Inflammatory macrophage treated with lipopolysaccharide for 1 hour (primary cell): ENCODE measurements at regions not wholly inside any gene's neighbourhood (a gene's known extent, or its start where the extent isn't known, plus 50 kb on each side); places are given as distances from the start of the nearest gene placed in this dataset.

Experiments
- DNase-seq, 2 donors: peaks; one replicate each; pipeline ENCODE4 v3.0.0-alpha.2; 2020 to 2022

DNA sequence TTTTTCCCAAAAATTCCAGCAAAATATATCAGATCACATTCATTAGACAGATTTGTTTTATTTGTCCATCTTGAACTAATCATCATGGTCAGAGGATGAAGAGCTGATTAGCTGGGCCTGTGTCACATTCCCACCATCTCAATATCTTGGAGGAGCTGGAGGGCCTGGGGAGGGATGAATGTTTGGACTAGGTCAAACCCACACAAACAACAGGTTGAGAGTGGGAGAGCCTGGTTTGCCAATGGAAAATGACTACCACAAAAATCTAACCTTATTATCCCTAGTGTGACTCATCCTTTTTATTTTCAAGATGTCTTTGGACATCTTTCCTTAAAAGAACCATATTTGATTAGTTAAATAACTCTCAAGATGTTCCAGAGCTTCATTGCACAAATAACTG lies 242.4 kb downstream of the OGFRL1 start:
- no peak for DNase-seq

DNA sequence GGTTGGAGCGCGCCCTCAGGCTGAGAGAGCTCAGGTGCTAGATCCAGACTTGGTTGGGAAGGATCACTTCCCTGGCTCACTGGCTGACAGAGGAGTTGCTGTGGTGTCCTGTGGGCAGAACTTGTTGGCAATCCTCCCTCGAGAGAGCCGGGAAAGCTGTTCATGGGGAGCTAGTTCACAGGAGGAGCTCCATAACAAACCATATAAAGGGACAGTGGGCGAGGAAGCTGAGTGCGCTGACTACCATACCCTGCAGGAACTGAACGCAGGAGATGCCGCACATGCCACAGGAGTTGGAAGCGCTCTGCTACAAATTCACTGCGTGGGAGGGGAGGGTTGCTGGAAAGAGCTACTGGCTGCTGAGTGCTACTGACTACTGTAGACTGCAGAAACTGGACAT lies 243.2 kb downstream of the OGFRL1 start:
- no peak for DNase-seq

DNA sequence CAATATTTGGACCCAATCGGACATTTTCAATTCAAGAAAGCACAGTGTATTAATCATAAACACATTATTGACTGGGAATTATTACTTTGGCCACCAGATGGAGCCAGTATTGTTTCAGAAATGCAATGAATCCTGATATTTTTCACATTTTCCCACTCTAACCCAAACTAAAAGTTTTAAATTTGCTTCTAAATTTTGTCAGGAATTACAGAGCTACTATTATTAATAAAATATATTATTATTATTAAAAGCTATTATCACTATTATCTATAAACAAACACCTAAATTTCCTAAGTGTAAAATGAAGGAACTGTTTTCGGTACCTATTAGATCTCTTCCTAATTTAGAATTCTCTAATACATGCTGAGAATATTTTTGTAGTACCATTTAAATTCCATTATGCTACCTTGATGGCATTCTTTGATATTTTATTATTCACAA lies 245.3 kb downstream of the OGFRL1 start:
- DNase-seq = peak in 1 of 2 donors; percentile 40

DNA sequence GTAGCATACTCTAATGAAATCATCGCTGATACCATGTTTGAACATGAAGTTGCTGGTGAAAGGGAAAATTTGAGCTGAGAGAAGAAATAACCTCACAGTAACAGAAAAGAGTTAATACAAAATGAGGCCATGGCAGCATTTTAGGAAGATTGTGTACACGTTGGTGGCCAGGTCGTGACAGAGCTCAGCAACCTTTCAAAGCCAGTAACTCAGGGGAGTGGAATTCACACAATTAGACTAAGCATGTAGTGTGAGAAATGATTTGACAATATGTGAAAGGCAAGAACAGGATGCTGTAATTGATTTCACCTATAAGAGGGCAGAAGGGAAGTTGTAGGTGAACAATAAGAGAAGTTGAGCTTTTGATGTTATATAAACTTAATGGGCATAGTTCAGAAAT lies 246.3 kb downstream of the OGFRL1 start:
- no peak for DNase-seq

DNA sequence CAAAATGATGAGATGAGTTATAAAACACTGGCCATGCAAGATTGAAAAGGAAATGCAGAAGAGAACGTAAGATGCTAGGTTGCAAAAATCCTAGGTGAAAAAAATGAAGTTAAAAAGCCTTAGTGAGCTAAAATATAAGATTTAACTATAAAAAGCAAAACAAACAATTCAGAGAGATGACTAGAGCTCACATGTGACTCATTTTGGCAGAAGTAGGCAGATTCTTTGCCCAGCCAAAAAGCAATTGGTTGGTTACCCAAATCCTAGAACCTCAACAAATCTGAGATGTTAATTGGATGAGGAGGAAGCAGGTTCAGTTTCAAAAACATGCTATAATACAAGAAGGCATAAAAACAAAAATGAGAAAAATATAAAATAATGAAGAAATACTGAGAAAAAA lies 249.1 kb downstream of the OGFRL1 start:
- no peak for DNase-seq

DNA sequence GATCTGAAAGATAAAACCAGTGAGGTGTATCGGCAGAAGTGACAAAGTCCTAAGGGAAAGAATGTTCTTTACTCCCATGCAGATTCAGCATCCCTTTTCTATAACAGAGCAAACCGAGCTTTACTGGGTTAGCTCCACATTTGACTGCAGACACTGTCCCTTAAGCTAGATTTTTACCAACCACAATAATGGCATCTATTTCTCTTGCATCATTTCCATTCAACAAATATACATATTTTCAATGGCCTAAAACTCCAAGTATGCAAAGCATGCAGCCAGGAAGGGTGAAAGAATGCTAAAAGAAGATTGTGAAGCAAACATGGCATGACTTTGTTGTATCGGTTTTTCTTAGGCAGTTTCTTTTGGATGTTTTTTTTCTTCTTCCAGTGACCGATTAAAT lies 255.4 kb downstream of the OGFRL1 start:
- no peak for DNase-seq

DNA sequence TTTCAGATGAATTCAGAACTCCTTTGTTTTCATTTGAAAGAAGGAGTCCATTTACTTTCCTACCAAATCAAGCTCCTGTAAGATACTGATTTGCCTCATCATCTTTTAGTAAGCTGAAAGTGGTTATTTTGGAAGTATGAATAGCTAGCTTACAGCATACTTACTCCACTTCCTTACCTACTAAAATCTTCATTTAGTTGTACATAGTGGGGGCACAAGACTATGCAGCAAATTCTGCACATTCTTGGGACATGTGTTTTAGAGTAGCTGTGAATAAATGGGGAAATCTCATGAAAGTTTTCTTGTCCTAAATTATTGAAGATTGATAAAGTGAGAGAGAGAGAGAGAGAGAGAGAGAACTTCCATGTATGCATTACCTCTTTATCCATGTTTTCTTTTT lies 256.3 kb downstream of the OGFRL1 start:
- DNase-seq = no peak

DNA sequence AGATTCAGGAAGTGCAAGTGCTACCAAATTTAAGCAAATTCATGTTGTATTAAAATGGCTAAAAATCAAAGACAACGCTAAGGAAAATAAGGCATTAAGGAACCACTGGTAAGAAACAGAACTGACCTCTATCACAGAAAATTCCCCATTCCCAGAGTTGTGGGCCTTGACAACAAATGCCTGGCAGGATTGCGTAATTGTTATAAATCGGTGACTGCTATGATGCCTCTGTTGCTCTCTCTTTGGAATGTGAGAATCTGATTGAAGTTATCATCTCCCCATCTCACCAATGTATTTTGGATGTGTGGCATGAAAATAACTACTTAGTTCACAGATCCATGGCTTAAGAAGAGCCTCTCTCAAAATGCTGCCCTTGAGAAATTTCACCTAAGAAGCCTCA lies 257.3 kb downstream of the OGFRL1 start:
- DNase-seq = no peak

DNA sequence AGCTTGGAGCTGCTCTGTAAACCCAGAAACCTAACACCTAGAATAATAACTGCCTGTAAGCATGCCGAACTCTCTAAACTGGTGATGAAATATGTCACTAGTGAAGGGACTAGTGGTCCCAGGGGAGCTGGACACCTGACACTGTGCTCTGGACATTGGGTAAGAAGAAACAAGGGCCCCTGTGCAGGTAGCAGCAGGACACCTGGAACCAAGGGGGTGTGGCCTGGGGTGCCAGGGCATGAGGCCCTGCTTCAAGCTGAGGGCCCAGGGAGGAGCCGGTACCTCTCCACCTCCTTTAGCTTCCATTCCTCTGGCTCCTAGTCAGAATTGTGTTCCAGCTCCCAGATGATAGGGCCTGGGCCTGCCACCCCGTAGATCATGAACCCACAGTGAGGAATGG lies 263.2 kb downstream of the OGFRL1 start:
- DNase-seq = no peak

DNA sequence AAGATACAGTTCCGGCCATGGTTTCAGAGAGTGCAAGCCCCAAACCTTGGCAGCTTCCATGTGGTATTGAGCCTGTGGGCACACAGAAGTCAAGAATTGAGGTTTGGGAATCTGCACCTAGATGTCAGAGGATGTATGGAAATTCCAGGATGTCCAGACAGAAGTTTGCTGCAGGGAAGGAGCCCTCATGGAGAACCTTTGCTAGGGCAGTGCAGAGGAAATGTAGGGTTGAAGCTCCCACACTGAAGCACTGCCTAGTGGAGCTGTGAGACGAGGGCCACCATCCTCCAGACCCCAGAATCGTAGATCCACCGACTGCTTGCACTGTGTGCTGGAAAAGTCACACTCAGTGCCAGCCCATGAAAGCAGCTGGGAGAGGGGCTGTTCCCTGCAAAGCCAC lies 267.5 kb downstream of the OGFRL1 start:
- DNase-seq = no peak

DNA sequence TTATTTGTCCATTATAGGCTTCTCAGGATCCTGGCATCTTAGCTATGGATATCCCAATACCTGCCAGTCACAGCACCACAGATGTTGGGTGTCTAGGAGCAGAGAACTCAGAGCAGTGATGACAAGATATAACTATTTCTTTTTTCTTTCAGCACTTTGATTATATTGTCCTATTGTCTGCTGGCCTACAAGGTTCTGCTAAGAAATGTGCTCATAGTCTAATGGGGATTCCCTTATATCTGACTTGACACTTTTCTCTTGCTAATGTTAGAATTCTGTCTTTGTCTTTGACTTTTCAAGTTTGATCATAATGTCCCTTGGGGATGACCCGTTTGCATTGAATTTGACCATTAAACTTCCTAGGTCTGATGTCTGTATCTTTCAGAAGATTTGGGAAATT lies 270.4 kb downstream of the OGFRL1 start:
- no peak for DNase-seq

DNA sequence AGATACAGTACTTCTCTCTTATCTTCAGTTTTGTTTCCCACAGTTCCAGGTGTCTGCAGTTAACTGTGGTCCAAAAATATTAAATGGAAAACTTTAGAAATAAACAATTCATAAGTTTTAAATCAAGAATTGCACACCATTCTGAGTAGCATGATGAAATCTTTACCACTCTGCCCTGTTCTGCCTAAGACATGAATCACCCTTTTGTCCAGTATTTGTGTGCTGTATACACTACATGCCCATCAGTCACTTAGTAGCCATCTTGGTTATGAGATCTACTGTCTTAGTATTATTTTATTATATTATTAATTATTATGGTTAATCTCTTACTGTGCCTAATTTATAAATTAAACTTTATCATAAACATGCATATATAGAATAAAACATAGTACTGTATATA lies 279.0 kb downstream of the OGFRL1 start:
- DNase-seq = no peak

DNA sequence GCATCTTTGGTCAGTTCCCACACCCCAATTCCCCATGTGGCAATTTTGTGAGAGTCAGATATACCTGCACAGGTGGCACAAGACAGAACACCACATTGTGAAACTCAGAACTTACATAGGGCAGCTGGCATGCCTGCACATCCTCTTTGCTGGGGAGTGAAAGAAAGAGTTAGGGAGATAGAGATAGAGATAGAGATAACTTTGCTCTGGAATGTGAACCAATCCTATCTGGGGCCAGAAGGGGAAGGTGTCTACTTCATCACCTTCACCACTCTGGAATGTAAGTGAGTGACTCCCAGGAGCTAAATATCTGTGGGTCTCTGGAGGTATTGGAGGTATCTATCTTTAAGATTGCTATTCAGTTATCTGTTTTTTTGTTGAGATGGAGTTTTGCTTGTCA lies 289.2 kb downstream of the OGFRL1 start:
- DNase-seq = no peak

DNA sequence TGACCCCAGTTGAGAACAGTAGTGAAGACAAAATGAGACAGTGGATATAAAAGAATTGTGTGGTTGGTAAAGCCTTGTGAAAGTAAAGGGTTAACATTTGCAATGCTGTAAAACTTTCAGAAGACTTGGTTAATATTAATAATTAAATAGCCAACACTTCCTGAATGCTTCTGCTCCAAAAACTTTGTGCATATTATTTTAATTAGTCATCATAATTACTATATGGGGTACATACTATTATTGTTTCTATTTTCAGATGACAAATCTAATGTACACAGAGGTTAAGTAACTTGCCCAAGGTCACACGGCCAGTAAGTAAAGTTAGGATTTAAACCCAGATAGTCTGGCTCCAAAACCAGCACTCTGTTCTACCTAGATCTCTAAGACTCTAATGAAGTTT lies 291.3 kb downstream of the OGFRL1 start:
- DNase-seq = no peak

DNA sequence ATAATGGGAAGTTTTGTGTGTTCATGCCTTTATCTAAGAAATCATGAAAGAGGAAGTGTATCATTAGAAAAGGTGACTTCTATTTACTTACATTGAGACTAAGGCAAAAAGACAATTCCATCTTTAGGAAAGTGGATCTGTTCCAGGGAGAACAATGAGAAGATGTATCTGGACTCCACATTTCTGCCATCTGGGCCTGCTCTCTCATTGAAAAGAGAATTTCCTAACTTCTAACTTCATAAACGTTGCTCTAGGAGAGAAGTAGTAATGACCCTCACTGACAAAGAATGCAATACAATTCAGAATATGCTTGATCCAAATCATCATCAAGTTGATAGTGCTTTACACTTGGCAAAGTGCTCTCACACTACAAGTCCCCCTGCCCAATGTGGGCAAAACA lies 294.2 kb downstream of the OGFRL1 start:
- DNase-seq = no peak

DNA sequence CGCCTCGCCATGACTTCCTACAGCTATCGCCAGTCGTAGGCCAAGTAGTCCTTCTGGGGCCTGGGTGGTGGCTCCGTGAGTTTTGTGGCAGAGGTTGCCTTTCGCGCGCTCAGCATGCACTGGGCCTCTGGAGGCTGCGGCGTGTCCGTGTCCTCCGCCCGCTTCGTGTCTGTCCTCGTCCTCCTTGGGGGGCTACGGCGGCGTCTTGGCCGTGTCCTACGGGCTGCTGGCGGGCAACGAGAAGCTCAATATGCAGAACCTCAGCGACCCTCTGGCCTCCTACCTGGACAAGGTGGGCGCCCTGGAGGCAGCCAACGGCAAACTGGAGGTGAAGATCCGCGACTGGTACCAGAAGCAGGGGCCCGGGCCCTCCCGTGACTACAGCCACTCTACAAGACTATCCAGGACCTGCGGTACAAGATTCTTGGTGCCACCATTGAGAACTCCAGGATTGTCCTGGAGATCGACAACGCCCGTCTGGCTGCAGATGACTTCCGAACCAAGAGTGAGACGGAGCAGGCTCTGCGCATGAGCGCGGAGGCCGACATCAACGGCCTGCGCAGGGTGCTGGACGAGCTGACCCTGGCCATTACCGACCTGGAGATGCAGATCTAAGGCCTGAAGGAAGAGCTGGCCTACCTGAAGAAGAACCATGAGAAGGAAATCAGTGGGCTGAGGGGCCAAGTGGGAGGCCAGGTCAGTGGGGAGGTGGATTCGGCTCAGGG lies 296.3 kb downstream of the OGFRL1 start:
- DNase-seq = no peak

DNA sequence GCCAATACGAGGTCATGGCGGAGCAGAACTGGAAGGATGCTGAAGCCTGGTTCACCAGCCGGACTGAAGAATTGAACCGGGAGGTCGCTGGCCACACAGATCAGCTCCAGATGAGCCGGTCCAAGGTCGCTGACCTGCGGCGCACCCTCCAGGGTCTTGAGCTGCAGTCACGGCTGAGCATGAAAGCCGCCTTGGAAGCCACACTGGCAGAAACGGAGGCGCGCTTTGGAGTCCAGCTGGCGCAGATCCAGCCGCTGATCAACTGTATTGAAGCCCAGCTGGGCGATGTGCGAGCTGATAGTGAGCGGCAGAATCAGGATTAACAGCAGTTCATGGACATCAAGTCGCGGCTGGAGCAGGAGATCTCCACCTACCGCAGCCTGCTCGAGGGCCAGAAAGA lies 296.9 kb downstream of the OGFRL1 start:
- DNase-seq = no peak

DNA sequence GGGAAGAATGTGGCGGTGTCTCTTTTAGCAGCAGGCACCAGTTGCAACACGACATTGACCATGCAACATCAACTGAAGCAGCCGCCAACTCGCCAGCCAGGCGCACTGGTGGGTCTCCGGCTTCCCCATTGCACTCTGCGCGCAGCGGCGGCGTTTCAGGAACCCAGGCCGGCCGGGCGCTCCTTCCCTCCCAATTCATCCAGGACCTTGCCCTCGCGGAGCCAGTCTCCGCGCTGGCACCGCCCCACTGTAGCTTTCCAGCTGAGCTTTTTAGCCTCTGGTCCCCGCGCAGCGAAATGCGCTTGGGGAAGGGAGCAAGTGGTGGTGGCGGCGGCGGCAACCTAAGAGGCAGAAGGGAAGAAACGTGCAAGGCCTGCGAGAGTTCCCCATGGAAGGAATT lies 297.9 kb upstream of the RIMS1 start:
- DNase-seq = no peak

DNA sequence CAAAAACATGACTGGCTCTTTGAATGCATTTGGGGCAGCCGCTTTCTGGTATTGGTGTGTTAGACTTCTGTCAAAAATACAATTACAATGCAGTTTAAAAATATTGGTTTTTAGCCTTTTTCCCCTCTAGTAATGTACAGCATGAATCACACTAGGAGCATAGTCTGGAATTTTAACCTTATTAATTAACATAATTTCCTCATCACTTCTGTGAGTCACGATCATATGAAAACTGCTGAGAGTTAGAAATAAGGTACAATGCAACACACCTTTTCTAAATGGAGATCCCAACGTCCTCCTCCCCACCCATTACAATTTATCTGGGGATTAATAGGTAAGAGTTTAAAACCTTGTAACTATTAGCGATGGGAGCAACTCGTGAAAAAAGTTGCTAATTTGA lies 297.1 kb upstream of the RIMS1 start:
- DNase-seq = no peak

DNA sequence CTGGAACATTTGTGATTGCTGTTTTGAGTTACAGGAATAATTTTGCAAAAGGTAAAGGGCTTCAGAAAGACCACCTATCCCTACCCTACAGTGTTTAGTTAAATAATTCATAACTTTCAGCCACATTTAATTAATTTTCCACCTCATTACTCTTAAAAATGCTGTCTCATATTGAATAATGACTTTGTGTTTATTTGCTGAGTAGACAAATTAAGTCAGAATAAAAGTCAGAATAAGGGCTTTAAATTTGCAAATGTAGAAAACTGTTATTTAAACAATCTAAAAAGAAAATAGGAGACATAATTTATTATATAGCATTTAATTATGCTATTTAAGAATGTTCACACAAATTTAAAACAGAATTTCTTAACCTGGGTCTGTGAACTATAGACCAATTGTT lies 293.7 kb upstream of the RIMS1 start:
- DNase-seq = no peak

DNA sequence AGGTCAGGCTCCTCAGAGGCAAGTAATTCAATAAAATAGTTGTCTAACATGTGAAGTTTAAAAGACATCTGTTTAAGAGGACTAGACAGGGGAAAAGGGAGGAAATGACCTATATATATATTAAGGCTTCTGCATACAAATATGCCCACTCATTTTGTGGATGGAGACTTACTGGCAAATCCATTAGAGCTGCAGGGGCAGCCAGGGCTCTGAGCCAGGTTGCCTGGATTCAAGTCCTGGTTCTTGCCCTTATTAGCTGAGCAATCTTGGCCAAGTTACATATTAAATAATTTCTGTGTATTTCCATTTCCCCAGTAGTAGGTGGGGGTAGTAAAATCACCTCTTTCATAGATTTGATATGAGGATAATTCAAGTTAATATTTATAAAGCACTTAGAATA lies 287.0 kb upstream of the RIMS1 start:
- no peak for DNase-seq

DNA sequence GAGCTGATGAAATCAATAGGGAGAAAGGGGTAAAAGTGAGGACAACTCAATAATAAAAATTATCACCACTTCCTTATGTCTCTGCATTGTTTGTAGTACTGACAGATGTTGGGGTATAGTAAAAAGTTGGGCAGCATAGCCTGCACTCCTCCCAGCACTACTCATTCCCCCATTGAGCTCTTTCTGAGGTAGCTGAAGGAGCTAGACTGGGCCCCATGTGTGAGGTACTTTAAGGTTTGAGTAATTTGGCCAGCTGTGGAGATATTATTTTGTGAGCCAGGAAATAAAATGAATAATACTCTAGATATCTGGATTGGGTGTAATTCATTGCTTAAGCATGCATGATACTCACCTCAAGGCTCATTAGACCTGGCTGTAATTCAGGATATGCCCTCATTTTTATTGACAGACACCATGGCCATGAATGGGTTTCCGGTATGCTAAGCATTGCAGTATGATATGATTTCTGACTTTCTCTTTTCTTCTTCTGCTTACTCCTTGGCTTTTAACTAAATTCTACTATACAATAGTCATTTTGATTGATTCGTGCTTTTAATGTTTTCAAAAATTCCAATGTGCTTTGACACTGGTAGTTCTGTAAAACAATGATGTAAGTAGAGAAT lies 283.9 kb upstream of the RIMS1 start:
- DNase-seq = no peak

DNA sequence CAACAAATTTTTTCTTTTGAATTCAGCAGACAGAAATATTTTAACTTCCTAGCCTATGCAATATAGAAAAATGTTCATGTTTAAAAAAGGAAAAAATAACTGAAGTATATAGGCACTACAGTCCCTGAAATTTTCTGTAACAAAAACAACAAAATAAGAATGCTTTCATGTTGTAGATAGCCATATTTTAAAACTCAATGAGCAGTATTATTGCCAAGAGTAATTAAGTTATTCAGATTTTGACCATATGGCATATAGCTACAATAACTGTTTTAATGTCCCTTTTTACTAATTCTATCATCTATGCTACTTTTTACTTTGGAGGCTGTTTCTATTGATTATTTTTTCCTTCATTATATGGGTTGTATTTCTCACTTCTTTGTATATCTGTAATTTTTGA lies 283.3 kb upstream of the RIMS1 start:
- DNase-seq = no peak

DNA sequence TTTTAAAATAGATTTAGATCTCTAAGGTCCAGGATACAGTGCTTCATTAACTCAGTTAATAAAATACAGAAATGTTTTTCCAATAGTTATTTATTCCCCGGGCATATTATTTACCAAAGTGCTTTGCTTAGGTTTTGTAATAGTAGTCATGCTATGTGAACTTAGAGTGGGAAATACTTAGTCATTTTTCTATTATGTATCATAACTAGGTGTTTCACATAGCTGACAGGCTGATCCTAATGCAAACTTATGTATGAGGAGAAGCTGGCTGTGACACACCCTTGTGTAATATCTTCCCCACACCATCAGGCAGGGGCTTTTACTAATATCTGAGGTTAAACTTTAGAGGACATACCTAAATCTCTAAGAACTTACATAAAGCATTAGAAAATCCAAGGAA lies 277.7 kb upstream of the RIMS1 start:
- DNase-seq = no peak

DNA sequence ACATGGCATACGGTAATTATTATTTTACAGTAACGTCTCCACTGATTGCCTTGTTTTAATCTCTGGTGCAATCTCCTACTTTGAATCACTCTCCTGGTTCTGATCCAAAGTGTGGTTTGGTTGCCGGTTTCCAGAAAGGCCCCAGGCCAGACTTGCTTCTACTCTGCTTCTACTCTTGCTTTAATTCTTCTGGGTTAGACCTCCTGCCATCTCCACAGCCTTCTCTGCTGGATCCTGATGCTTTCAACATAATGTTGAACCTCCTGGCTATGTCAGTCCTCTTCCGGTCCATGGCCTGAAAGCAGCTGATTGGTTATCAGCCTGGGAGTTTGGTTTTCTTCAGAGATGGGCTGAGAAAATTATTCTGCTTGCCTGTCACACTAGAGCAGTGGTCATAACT lies 266.5 kb upstream of the RIMS1 start:
- DNase-seq = no peak
